ENCODE measurements at regions not wholly inside any gene's neighbourhood (a gene's known extent, or its start where the extent isn't known, plus 50 kb on each side); places are given as distances from the start of the nearest gene placed in this dataset.

DNA sequence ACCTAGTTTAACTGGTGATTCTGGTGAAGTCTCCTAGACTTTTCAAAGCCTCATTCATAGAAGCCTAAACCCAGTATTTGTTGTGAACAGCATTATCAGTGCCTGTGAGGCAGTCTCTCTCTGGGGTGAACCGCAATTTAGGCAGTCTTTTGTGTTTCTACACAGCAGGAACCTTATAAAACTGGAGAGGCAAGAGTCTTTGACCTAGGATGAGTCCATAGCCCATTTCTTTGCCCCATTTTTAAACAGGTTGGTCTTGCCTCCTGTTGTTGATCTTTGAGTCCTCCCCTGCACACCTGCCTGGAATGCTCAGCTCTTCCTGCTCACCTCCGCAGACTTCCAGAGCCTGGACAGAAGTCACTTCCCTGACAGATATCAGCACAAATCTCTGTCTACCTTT is 51.2 kb upstream of the NRP1 start:
- TF ChIP-seq POLR2A (IDR thresholded peaks at IDR 0.05) (no peak), CTCF (IDR thresholded peaks at IDR 0.05) (no peak), POLR2AphosphoS5 (IDR thresholded peaks at IDR 0.05) (no peak)

All from sigmoid colon (tissue), 4 donors.